ENCODE measurements at regions not wholly inside any gene's neighbourhood (a gene's known extent, or its start where the extent isn't known, plus 50 kb on each side); places are given as distances from the start of the nearest gene placed in this dataset.
A peak's percentile ranks its signal among the peaks of the same experiment; 100 is the strongest.
"Not testable (repeated sequence)": the region's sequence is repeated elsewhere in the genome, so short reads cannot be mapped to it uniquely, and the experiment has no call there.

- DNase-seq; in situ Hi-C loops (cut with MboI; ENCODE audit: low pct_unique_long_range_greater_than_20kb, low sequenced_read_pairs): not testable (repeated sequence)
Measured at GRCh38 chr4:159939681-159940080, 836.8 kb downstream of the RAPGEF2 start.

GRCh38 chr4:159941076-159941475 lies 838.2 kb downstream of the RAPGEF2 start:
- in situ Hi-C loops (cut with MboI; ENCODE audit: low pct_unique_long_range_greater_than_20kb, low sequenced_read_pairs): no loop called here
- no peak for DNase-seq

GRCh38 chr4:159944477-159944876 lies 841.6 kb downstream of the RAPGEF2 start:
- in situ Hi-C loops (cut with MboI; ENCODE audit: low pct_unique_long_range_greater_than_20kb, low sequenced_read_pairs): no loop called here
- no peak for DNase-seq

GRCh38 chr4:159946983-159947615 lies 844.2 kb downstream of the RAPGEF2 start:
- DNase-seq: peak; percentile 63
- in situ Hi-C loops (cut with MboI; ENCODE audit: low pct_unique_long_range_greater_than_20kb, low sequenced_read_pairs): no loop called here

GRCh38 chr4:159950707-159951106 lies 847.8 kb downstream of the RAPGEF2 start:
- DNase-seq: no peak
- in situ Hi-C loops (cut with MboI; ENCODE audit: low pct_unique_long_range_greater_than_20kb, low sequenced_read_pairs): no loop called here

GRCh38 chr4:159966746-159967145 lies 863.9 kb downstream of the RAPGEF2 start:
- in situ Hi-C loops (cut with MboI; ENCODE audit: low pct_unique_long_range_greater_than_20kb, low sequenced_read_pairs): no loop called here
- DNase-seq: no peak

- in situ Hi-C loops (cut with MboI; ENCODE audit: low pct_unique_long_range_greater_than_20kb, low sequenced_read_pairs); DNase-seq: not testable (repeated sequence)
Measured at GRCh38 chr4:159976871-159977482, 874.1 kb downstream of the RAPGEF2 start.

GRCh38 chr4:159977907-159978617 lies 875.2 kb downstream of the RAPGEF2 start:
- in situ Hi-C loops (cut with MboI; ENCODE audit: low pct_unique_long_range_greater_than_20kb, low sequenced_read_pairs): no loop called here
- no peak for DNase-seq

GRCh38 chr4:159979351-159979750 lies 876.5 kb downstream of the RAPGEF2 start:
- DNase-seq: no peak
- in situ Hi-C loops (cut with MboI; ENCODE audit: low pct_unique_long_range_greater_than_20kb, low sequenced_read_pairs): no loop called here

- no peak for DNase-seq
- in situ Hi-C loops (cut with MboI; ENCODE audit: low pct_unique_long_range_greater_than_20kb, low sequenced_read_pairs): no loop called here
Measured at GRCh38 chr4:159979953-159980352, 877.1 kb downstream of the RAPGEF2 start.

GRCh38 chr4:159980826-159981468 lies 878.1 kb downstream of the RAPGEF2 start:
- in situ Hi-C loops (cut with MboI; ENCODE audit: low pct_unique_long_range_greater_than_20kb, low sequenced_read_pairs): no loop called here
- DNase-seq: no peak

- no peak for DNase-seq
- in situ Hi-C loops (cut with MboI; ENCODE audit: low pct_unique_long_range_greater_than_20kb, low sequenced_read_pairs): no loop called here
Measured at GRCh38 chr4:159981469-159981856, 878.6 kb downstream of the RAPGEF2 start.

GRCh38 chr4:159983082-159983481 lies 880.2 kb downstream of the RAPGEF2 start:
- no peak for DNase-seq
- in situ Hi-C loops (cut with MboI; ENCODE audit: low pct_unique_long_range_greater_than_20kb, low sequenced_read_pairs): no loop called here

GRCh38 chr4:160009656-160010493 lies 907.0 kb downstream of the RAPGEF2 start:
- in situ Hi-C loops (cut with MboI; ENCODE audit: low pct_unique_long_range_greater_than_20kb, low sequenced_read_pairs): no loop called here
- DNase-seq: no peak

GRCh38 chr4:160019936-160020335 lies 917.1 kb downstream of the RAPGEF2 start:
- in situ Hi-C loops (cut with MboI; ENCODE audit: low pct_unique_long_range_greater_than_20kb, low sequenced_read_pairs): no loop called here

GRCh38 chr4:160020804-160021203 lies 917.9 kb downstream of the RAPGEF2 start:
- in situ Hi-C loops (cut with MboI; ENCODE audit: low pct_unique_long_range_greater_than_20kb, low sequenced_read_pairs): no loop called here
- no peak for DNase-seq

More at GRCh38 chr4:160019936-160020335, 917.1 kb downstream of the RAPGEF2 start:
- DNase-seq: no peak

GRCh38 chr4:160021870-160022269 lies 919.0 kb downstream of the RAPGEF2 start:
- no peak for DNase-seq
- in situ Hi-C loops (cut with MboI; ENCODE audit: low pct_unique_long_range_greater_than_20kb, low sequenced_read_pairs): no loop called here

- in situ Hi-C loops (cut with MboI; ENCODE audit: low pct_unique_long_range_greater_than_20kb, low sequenced_read_pairs): no loop called here
- DNase-seq: no peak
Measured at GRCh38 chr4:160026721-160027120, 923.8 kb downstream of the RAPGEF2 start.

- in situ Hi-C loops (cut with MboI; ENCODE audit: low pct_unique_long_range_greater_than_20kb, low sequenced_read_pairs): no loop called here
- DNase-seq: no peak
Measured at GRCh38 chr4:160034501-160034900, 931.6 kb downstream of the RAPGEF2 start.

All from KBM-7 (cell line).